Renal cortical epithelial cell (primary cell): ENCODE measurements at regions not wholly inside any gene's neighbourhood (a gene's known extent, or its start where the extent isn't known, plus 50 kb on each side); places are given as distances from the start of the nearest gene placed in this dataset.
A peak's percentile ranks its signal among the peaks of the same experiment; 100 is the strongest.
"Not testable (repeated sequence)": the region's sequence is repeated elsewhere in the genome, so short reads cannot be mapped to it uniquely, and the experiment has no call there.

ENCODE experiments used
- DNase-seq: peaks from one replicate; pipeline ENCODE4 v3.0.0-alpha.2; 2011; ENCODE audit warnings: low read depth

GRCh38 chr3:147672436-147672835, 263.3 kb downstream of the ZIC1 start:
- DNase-seq: no peak

DNA sequence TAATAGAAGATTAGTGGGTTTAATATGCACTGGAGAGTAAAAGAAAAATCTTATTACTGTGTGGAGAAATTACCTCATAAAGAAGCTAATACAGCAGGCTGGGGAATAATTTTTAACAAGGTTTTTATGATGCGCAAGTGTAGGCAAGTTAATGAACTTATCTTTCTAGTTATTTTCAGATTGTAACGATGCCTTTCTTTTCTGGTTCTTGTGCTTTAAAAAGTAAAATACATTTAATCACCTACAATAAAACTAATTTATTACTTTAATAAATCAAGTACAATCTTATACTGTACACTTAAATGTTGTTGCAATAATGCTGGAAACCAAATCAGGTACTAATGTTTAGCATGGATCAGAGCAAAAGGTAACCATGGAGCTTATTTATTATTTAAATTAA, 266.6 kb downstream of the ZIC1 start:
- DNase-seq: no peak

DNA sequence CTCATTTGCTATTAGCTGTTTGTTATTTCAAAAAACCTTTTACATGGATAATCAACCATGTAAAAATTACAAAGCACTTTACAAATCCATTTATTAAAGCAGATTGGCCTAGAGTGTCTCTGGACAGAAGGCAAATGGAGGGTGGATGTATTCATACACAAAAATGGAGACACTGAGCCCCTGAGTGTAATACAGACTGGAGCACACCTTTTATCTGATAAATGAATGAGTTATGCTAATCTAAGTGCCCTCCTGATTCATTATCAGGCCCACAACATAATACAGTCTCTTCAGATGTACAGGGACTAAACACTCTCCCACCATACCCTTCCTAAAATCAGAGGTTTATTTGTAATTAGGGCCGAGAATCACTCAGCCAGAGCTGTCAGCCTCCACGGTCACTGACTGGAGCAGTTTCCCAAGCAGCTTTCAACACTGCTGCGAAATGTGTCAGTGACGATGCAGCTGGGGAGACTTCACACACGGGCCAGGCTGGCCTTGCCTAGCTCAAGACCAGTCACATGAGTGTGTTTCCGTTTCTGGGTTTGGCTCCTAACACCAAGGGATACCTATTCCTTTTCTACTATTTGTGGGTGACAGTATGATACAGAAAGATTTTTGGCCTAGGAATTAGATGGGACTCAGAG, 271.8 kb downstream of the ZIC1 start:
- DNase-seq: no peak

DNA sequence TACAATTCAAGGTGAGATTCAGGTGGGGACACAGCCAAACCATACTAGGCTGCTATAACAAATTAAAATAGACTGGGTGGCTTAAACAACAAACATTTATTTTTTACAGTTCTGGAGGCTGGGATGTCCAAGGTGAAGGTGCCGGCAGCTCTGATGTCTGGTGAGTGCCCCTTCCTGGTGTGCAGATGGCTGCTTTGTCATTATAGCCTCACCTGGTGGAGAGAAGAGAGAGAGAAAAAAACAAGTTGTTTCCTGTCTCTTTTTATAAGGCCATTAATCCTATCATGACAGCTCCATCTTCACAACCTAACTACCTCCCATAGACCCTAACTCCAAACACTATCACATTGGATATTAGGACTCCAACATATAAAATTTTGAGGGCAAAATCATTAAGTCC, 279.7 kb downstream of the ZIC1 start:
- no peak for DNase-seq

DNA sequence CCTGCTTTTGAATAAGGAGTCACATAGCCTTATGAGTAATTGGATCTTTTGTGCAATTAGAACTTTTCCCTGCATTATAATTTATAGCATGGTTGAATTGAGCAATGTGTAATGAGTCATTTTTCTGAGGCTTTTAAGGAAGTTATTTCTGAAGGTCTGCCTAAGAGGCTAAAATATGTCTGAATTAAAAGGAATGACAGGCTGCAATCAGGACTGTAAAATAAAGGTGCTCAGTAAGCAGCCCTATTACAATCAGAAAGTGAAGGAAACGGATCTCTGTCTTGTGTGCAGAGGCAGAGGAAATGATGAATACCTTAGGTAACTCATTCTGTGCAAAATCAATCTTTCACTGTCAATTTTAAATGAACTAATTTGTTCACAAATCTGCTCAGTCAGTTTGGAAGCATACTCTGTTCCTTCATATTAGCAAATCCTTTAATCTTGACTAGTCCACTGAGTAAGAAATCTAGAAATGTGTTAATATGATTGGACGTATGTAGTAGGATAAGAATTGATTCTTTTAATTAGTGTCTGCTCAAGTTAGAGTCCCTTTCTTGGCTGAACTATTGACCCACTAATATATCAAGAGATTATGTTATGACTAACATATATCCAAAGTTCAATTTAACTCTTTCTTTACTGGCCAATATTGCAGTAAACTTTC, 290.1 kb downstream of the ZIC1 start:
- peak; percentile 84 for DNase-seq

DNA sequence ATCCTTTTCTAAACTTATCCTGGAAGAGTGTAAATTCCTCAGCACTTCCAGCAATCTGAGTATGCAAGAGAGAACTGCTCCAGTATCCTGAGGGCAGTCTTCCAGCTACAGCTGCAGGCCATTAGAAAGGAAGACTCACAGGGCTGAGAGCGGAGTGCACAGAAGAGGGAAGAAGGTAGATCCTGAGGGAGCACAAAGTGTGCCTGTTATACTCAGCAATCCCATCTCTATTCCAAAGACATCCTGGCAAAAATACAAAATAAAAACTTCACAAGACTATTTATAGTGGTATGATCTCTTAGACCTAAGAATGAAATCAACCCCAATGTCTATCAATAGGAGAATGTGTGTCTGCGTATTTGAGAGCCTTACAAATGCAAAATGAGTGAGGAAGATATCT, 292.0 kb downstream of the ZIC1 start:
- no peak for DNase-seq

DNA sequence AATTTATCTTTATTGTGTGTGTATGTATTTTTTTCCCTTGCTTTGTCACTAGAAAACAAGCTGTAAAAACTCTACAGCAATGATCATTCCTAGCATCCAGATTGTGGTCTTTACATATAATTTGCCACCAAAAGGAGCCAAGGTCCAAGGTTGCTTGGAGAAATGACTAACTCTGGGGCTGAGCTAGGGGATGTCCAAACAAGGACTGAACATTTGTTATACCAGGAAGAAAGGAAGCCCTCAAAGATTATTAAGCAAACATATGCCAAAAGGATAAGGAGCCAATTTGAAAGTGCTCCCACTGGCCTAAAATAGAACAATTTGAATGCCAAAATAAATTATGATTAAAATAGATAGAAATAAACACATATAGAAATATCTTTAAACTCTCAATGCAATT, 293.3 kb downstream of the ZIC1 start:
- no peak for DNase-seq

DNA sequence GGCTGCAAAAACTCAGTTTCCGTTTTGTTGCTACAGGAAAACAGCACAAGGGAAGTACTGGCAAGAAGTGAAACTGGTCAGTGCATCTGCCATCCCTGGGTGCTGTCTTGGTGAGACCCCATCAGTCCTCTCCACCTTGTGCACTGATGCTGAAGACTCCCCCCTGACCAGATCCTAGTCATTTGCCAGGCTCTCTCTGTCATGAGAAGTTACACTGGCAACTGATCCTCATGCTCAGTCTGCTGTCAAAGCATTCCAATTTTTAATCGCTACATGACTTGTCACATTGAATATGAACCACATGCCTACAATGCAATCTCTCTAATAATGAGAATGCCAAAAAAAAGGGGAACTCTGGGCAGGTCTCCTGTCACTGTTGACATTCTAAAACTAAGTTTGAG, 296.5 kb downstream of the ZIC1 start:
- DNase-seq: no peak

DNA sequence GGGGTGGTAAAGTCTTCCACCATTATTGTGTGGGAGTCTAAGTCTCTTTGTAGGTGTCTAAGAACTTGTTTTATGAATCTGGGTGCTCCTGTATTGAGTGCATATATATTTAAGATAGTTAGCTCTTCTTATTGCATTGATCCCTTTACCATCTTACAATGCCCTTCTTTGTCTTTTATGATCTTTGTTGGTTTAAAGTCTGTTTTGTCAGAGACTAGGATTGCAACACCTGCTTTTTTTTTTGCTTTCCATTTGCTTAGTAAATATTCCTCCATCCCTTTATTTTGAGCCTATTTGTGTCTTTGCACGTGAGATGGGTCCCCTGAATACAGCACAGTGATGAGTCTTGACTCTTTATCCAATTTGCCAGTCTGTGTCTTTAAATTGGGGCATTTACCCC, 301.6 kb downstream of the ZIC1 start:
- not testable (repeated sequence) for DNase-seq

DNA sequence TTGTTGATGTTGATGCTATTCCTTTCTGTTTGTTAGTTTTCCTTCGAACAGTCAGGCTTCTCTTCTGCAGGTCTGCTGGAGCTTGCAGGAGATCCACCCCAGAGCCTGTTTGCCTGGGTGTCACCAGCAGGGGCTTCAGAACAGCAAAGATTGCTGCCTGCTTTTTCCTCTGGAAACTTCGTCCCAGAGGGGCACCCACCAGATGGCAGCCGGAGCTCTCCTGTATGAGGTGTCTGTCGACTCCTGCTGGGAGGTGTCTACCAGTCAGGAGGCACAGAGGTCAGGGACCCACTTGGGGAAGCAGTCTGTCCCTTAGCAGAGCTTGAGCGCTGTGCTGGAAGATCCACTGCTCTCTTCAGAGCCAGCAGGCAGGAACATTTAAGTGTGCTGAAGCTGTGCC, 303.2 kb downstream of the ZIC1 start:
- DNase-seq: no peak

DNA sequence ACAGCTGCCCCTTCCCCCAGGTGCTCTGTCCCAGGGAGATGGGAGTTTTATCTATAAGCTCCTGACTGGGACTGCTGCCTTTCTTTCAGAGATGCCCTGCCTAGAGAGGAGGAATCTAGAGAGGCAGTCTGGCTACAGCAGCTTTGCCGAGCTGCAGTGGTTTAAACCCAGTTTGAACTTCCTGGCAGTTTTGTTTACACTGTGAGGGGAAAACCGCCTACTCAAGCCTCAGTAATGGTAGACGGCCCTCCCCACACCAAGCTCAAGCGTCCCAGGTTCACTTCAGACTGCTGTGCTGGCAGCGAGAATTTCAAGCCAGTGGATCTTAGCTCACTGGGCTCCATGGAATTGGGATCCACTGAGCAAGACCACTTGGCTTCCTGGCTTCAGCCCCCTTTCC, 303.6 kb downstream of the ZIC1 start:
- DNase-seq: not testable (repeated sequence)

GRCh38 chr3:147713234-147714133, 304.3 kb downstream of the ZIC1 start:
- DNase-seq: no peak

GRCh38 chr3:147729641-147730040, 320.5 kb downstream of the ZIC1 start:
- no peak for DNase-seq

DNA sequence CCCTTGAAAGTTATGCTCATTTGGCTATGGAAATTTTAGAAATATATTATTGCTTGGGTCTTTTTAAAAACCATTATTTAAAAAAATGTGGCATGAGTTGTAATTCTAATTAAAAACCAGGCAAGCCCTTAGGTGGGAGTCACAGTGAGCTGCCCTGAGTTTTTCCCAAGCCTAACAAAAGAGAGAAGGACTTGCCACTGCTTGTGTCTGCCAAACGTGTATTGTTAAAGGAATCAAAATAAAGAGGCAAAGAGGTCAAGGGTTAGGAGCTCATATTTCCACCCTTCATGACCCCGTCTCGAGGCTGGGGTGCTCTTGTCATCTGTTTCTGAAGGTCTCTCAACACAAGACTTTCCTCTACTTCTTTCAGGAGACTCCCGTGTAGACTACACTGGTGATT, 321.1 kb downstream of the ZIC1 start:
- DNase-seq: no peak

DNA sequence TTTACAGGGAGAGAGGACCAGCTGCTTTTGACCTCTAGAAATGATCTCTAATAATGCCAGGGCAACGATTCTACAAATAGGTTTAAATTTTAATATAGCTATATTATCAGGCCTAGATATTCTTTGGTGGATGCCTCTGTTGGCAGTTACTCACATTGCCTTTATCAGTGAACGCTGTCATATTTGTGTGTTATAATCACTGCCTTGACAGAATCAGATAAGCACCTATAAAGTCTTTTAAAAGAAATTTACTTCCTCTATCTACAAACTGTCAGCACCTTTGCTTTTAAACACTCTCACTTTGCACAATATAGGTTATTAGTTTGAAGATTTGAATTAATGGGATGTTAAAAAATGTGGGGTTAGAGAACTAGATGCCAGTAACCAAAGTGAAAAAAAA, 324.1 kb downstream of the ZIC1 start:
- DNase-seq: no peak

- DNase-seq: no peak
Measured at GRCh38 chr3:147735616-147736015, 326.5 kb downstream of the ZIC1 start.

GRCh38 chr3:147736226-147736625, 327.1 kb downstream of the ZIC1 start:
- DNase-seq: no peak

GRCh38 chr3:147737376-147737775, 328.2 kb downstream of the ZIC1 start:
- no peak for DNase-seq

- DNase-seq: no peak
Measured at GRCh38 chr3:147740928-147741327, 331.8 kb downstream of the ZIC1 start.

- no peak for DNase-seq
Measured at GRCh38 chr3:147744967-147745366, 335.8 kb downstream of the ZIC1 start.

GRCh38 chr3:147755310-147755709, 346.1 kb downstream of the ZIC1 start:
- no peak for DNase-seq

GRCh38 chr3:147756476-147756875, 347.3 kb downstream of the ZIC1 start:
- no peak for DNase-seq

DNA sequence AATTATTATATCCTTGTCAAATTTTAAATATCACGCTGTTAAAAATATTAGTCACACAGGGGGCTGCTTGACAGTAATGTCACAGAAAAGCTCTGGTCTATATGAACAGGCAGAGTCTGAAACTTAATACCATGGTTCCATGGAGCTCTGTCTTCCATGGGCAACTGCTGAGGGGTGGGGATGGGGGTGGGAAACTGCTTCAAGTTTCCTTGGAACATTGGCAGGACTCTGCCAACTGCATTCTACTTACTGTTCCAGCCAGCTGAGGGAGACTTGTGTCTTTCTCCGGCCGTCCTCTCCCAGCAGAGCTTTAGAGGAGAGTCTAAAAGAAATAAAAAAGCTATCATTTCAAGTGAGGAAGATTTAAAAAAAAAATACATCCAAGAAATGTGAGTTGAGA, 348.7 kb downstream of the ZIC1 start:
- no peak for DNase-seq
